ENCODE measurements at regions not wholly inside any gene's neighbourhood (a gene's known extent, or its start where the extent isn't known, plus 50 kb on each side); places are given as distances from the start of the nearest gene placed in this dataset.
"Not testable (repeated sequence)": the region's sequence is repeated elsewhere in the genome, so short reads cannot be mapped to it uniquely, and the experiment has no call there.

DNA sequence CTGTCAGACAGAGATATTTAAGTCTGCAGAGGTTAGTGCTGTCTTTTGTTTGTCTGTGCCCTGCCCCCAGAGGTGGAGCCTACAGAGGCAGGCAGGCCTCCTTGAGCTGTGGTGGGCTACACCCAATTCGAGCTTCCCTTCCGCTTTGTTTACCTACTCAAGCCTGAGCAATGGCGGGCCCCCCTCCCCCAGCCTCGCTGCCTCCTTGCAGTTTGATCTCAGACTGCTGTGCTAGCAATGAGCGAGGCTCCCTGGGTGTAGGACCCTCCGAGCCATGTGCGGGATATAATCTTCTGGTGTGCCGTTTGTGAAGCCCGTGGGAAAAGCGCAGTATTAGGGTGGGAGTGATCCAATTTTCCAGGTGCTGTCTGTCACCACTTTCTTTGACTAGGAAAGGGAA, 366.3 kb upstream of the MAGEB18 start:
- intact Hi-C loops (cut with micrococcal nuclease); H3K4me3 ChIP-seq (ENCODE audit: insufficient read depth, low read depth, low read length); POLR2A ChIA-PET (ENCODE audit: unreplicated experiment); H3K4me2 ChIP-seq (ENCODE audit: low read depth, low read length); H3K4ac ChIP-seq (ENCODE audit: low read depth, low read length); in situ Hi-C loops (cut with MboI; ENCODE audit: low sequenced_read_pairs); H3K79me1 ChIP-seq (ENCODE audit: low read depth in 1 of 2, low read length in 2 of 2); H3K9ac ChIP-seq (ENCODE audit: low read depth, low read length); H4K20me1 ChIP-seq (ENCODE audit: insufficient read depth, low read length); H3K9me3 ChIP-seq (ENCODE audit: control insufficient read depth, insufficient read depth, low read length); DNase-seq; H3K27me3 ChIP-seq (ENCODE audit: control insufficient read depth, insufficient read depth, low read length); H2BK120ac ChIP-seq (ENCODE audit: low read depth, low read length); BruUV-seq (replicated peaks); H2BK5ac ChIP-seq (ENCODE audit: low read depth, low read length, poor library complexity, severe bottlenecking); H3K14ac ChIP-seq (replicated peaks; ENCODE audit: low read depth, low read length); H2BK15ac ChIP-seq (ENCODE audit: low read depth, low read length); H3K9me1 ChIP-seq (ENCODE audit: insufficient read depth, low read length); H4K91ac ChIP-seq (ENCODE audit: insufficient read depth, low read depth, low read length); H2AFZ ChIP-seq (replicated peaks; ENCODE audit: low read length, poor library complexity); dilution Hi-C loops (cut with HindIII; ENCODE audit: low sequenced_read_pairs, unreplicated experiment); H4K8ac ChIP-seq (ENCODE audit: low read depth in 2 of 2, low read length in 2 of 2); ATAC-seq (ENCODE audit: low read depth); H2BK20ac ChIP-seq (ENCODE audit: low read depth, low read length); H3K56ac ChIP-seq (ENCODE audit: extremely low read depth, insufficient read depth, low read length); H2AK9ac ChIP-seq (replicated peaks; ENCODE audit: low read depth, low read length, poor library complexity); H3K36me3 ChIP-seq (ENCODE audit: control insufficient read depth, insufficient read depth, low read length); CTCF ChIA-PET; H3K18ac ChIP-seq (ENCODE audit: low read depth, low read length); H4K5ac ChIP-seq (ENCODE audit: low read depth, low read length); H3K27ac ChIP-seq (ENCODE audit: insufficient read depth, low read length); H2AK5ac ChIP-seq (ENCODE audit: low read depth, low read length); H3K23ac ChIP-seq (ENCODE audit: low read depth, low read length); H3K4me1 ChIP-seq (ENCODE audit: control insufficient read depth, insufficient read depth, low read length): not testable (repeated sequence)
- WGBS, 2 experiments (ENCODE audit: extremely low coverage in 2 of 2, insufficient read length in 1 of 2) = 35% methylated on average over 2 of the region's 10 CpGs; no CpG with 5 or more reads in 1 of the 2 experiments

DNA sequence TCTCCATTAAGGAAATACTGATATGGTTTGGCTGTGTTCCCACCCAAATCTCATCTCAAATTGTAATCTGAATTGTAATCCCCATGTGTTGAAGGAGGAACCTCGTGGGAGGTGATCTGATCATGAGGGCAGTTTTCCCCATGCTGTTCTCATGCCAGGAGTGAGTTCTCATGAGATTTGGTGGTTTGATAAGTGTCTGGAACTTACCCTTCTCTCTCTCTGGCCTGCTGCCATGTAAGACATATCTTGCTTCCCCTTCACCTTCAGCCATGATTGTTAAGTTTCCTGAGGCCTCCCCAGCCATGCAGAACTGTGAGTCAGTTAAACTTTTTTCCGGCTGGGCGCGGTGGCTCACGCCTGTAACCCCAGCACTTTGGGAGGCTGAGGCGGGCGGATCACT, 340.3 kb upstream of the MAGEB18 start:
- H2BK20ac ChIP-seq (ENCODE audit: low read depth, low read length); H2BK5ac ChIP-seq (ENCODE audit: low read depth, low read length, poor library complexity, severe bottlenecking); H4K8ac ChIP-seq (ENCODE audit: low read depth in 2 of 2, low read length in 2 of 2); H3K27me3 ChIP-seq (ENCODE audit: control insufficient read depth, insufficient read depth, low read length); H4K20me1 ChIP-seq (ENCODE audit: insufficient read depth, low read length); H2AFZ ChIP-seq (replicated peaks; ENCODE audit: low read length, poor library complexity); H3K4ac ChIP-seq (ENCODE audit: low read depth, low read length); H3K9ac ChIP-seq (ENCODE audit: low read depth, low read length); H3K27ac ChIP-seq (ENCODE audit: insufficient read depth, low read length); H3K9me3 ChIP-seq (ENCODE audit: control insufficient read depth, insufficient read depth, low read length); H2AK5ac ChIP-seq (ENCODE audit: low read depth, low read length); H3K14ac ChIP-seq (replicated peaks; ENCODE audit: low read depth, low read length); CTCF ChIA-PET; H4K5ac ChIP-seq (ENCODE audit: low read depth, low read length); BruUV-seq (replicated peaks); H3K4me1 ChIP-seq (ENCODE audit: control insufficient read depth, insufficient read depth, low read length); H3K23ac ChIP-seq (ENCODE audit: low read depth, low read length); H2AK9ac ChIP-seq (replicated peaks; ENCODE audit: low read depth, low read length, poor library complexity); H3K4me2 ChIP-seq (ENCODE audit: low read depth, low read length); H3K9me1 ChIP-seq (ENCODE audit: insufficient read depth, low read length); H3K56ac ChIP-seq (ENCODE audit: extremely low read depth, insufficient read depth, low read length); POLR2A ChIA-PET (ENCODE audit: unreplicated experiment); dilution Hi-C loops (cut with HindIII; ENCODE audit: low sequenced_read_pairs, unreplicated experiment); H3K4me3 ChIP-seq (ENCODE audit: insufficient read depth, low read depth, low read length); intact Hi-C loops (cut with micrococcal nuclease); H3K18ac ChIP-seq (ENCODE audit: low read depth, low read length); ATAC-seq (ENCODE audit: low read depth); H3K36me3 ChIP-seq (ENCODE audit: control insufficient read depth, insufficient read depth, low read length); H2BK15ac ChIP-seq (ENCODE audit: low read depth, low read length); H2BK120ac ChIP-seq (ENCODE audit: low read depth, low read length); H4K91ac ChIP-seq (ENCODE audit: insufficient read depth, low read depth, low read length); DNase-seq; in situ Hi-C loops (cut with MboI; ENCODE audit: low sequenced_read_pairs); H3K79me1 ChIP-seq (ENCODE audit: low read depth in 1 of 2, low read length in 2 of 2): not testable (repeated sequence)
- 92% methylated on average over 4 of the region's 7 CpGs; no CpG with 5 or more reads in 1 of the 2 experiments for whole genome bisulfite sequencing, 2 experiments (ENCODE audit: extremely low coverage in 2 of 2, insufficient read length in 1 of 2)

Measured in IMR-90 (cell line).